ENCODE measurements at regions not wholly inside any gene's neighbourhood (a gene's known extent, or its start where the extent isn't known, plus 50 kb on each side); places are given as distances from the start of the nearest gene placed in this dataset.

GRCh38 chr3:170741756-170742529 is 128.1 kb downstream of the RPL22L1 start:
- no peaks in the 10 kb centered on the region for H3K36me3 Mint-ChIP-seq (ENCODE audit: low read depth)
- no peak overlapping the region for H3K27ac Mint-ChIP-seq
- ChIA-PET POLR2A (no interaction called here), CTCF (no interaction called here)
- no peaks in the 10 kb centered on the region for H3K4me1 Mint-ChIP-seq
- no peak overlapping the region for H3K4me3 Mint-ChIP-seq
- no peak for DNase-seq
- H3K9me3 Mint-ChIP-seq = no peaks in the 10 kb centered on the region
- H3K27me3 Mint-ChIP-seq = peaks cover 13% of the 10 kb centered on the region

- POLR2A ChIA-PET = no interaction called here
- H3K4me1 Mint-ChIP-seq = no peaks in the 10 kb centered on the region
- H3K27me3 Mint-ChIP-seq = peaks cover 6% of the 10 kb centered on the region
- H3K9me3 Mint-ChIP-seq = no peaks in the 10 kb centered on the region
- CTCF ChIA-PET = no interaction called here
- no peak for DNase-seq
- H3K36me3 Mint-ChIP-seq (ENCODE audit: low read depth) = no peaks in the 10 kb centered on the region
- H3K4me3 Mint-ChIP-seq = no peak overlapping the region
- H3K27ac Mint-ChIP-seq = no peak overlapping the region
These were observed 129.0 kb downstream of the RPL22L1 start for GRCh38 chr3:170740726-170741591.

- Mint-ChIP-seq H3K9me3 (no peaks in the 10 kb centered on the region), H3K4me3 (no peak overlapping the region), H3K27ac (no peak overlapping the region), H3K27me3 (peaks cover 6% of the 10 kb centered on the region), H3K4me1 (no peaks in the 10 kb centered on the region), H3K36me3 (ENCODE audit: low read depth) (no peaks in the 10 kb centered on the region)
- POLR2A ChIA-PET = no interaction called here
- CTCF ChIA-PET = no interaction called here
- no peak for DNase-seq
These were observed 129.7 kb downstream of the RPL22L1 start for GRCh38 chr3:170740285-170740684.

- ChIA-PET POLR2A (no interaction called here), CTCF (interaction anchor here (0.6 kb wide), 1 partner anchor 553 kb away, joined by 3 read pairs; no protein-coding TSS in a partner anchor)
- H3K9me3 Mint-ChIP-seq = no peaks in the 10 kb centered on the region
- H3K4me3 Mint-ChIP-seq = no peak overlapping the region
- no peaks in the 10 kb centered on the region for H3K36me3 Mint-ChIP-seq (ENCODE audit: low read depth)
- no peak overlapping the region for H3K27ac Mint-ChIP-seq
- H3K27me3 Mint-ChIP-seq = peaks cover 10% of the 10 kb centered on the region
- H3K4me1 Mint-ChIP-seq = no peaks in the 10 kb centered on the region
- DNase-seq = no peak
These were observed 130.6 kb downstream of the RPL22L1 start for GRCh38 chr3:170739410-170739809.

GRCh38 chr3:170738766-170739165 is 131.2 kb downstream of the RPL22L1 start:
- Mint-ChIP-seq H3K4me1 (no peaks in the 10 kb centered on the region), H3K27me3 (peaks cover 12% of the 10 kb centered on the region), H3K9me3 (no peaks in the 10 kb centered on the region), H3K27ac (no peak overlapping the region), H3K4me3 (no peak overlapping the region), H3K36me3 (ENCODE audit: low read depth) (no peaks in the 10 kb centered on the region)
- ChIA-PET POLR2A (no interaction called here), CTCF (no interaction called here)
- no peak for DNase-seq

GRCh38 chr3:170737498-170738162 is 132.4 kb downstream of the RPL22L1 start:
- ChIA-PET POLR2A (no interaction called here), CTCF (no interaction called here)
- Mint-ChIP-seq H3K9me3 (no peaks in the 10 kb centered on the region), H3K36me3 (ENCODE audit: low read depth) (no peaks in the 10 kb centered on the region), H3K27me3 (peaks cover 12% of the 10 kb centered on the region), H3K4me1 (no peaks in the 10 kb centered on the region), H3K27ac (no peak overlapping the region), H3K4me3 (no peak overlapping the region)
- DNase-seq = no peak

- Mint-ChIP-seq H3K36me3 (ENCODE audit: low read depth) (no peaks in the 10 kb centered on the region), H3K4me3 (no peak overlapping the region), H3K27me3 (peaks cover 17% of the 10 kb centered on the region), H3K9me3 (no peaks in the 10 kb centered on the region), H3K27ac (no peak overlapping the region), H3K4me1 (no peaks in the 10 kb centered on the region)
- ChIA-PET CTCF (no interaction called here), POLR2A (no interaction called here)
- no peak for DNase-seq
These were observed 134.2 kb downstream of the RPL22L1 start for GRCh38 chr3:170735821-170736220.

- Mint-ChIP-seq H3K27me3 (peaks cover 20% of the 10 kb centered on the region), H3K36me3 (ENCODE audit: low read depth) (no peaks in the 10 kb centered on the region), H3K4me3 (no peak overlapping the region), H3K27ac (no peak overlapping the region), H3K9me3 (no peaks in the 10 kb centered on the region), H3K4me1 (no peaks in the 10 kb centered on the region)
- ChIA-PET POLR2A (no interaction called here), CTCF (no interaction called here)
- DNase-seq = no peak
These were observed 135.3 kb downstream of the RPL22L1 start for GRCh38 chr3:170734735-170735065.

- Mint-ChIP-seq H3K36me3 (ENCODE audit: low read depth) (no peaks in the 10 kb centered on the region), H3K9me3 (no peaks in the 10 kb centered on the region), H3K27ac (no peak overlapping the region), H3K4me1 (no peaks in the 10 kb centered on the region), H3K27me3 (peaks cover 20% of the 10 kb centered on the region), H3K4me3 (no peak overlapping the region)
- no peak for DNase-seq
- ChIA-PET POLR2A (no interaction called here), CTCF (no interaction called here)
These were observed 135.8 kb downstream of the RPL22L1 start for GRCh38 chr3:170734043-170734734.

GRCh38 chr3:170732660-170733245 is 137.2 kb downstream of the RPL22L1 start:
- CTCF ChIA-PET = no interaction called here
- DNase-seq = no peak
- Mint-ChIP-seq H3K4me3 (no peak overlapping the region), H3K27me3 (peaks cover 15% of the 10 kb centered on the region), H3K9me3 (no peaks in the 10 kb centered on the region), H3K27ac (no peak overlapping the region), H3K4me1 (no peaks in the 10 kb centered on the region), H3K36me3 (ENCODE audit: low read depth) (no peaks in the 10 kb centered on the region)
- POLR2A ChIA-PET = no interaction called here

GRCh38 chr3:170731281-170731680 is 138.7 kb downstream of the RPL22L1 start:
- Mint-ChIP-seq H3K4me3 (no peak overlapping the region), H3K9me3 (no peaks in the 10 kb centered on the region), H3K4me1 (no peaks in the 10 kb centered on the region), H3K27ac (no peak overlapping the region), H3K36me3 (ENCODE audit: low read depth) (no peaks in the 10 kb centered on the region), H3K27me3 (peaks cover 13% of the 10 kb centered on the region)
- ChIA-PET POLR2A (no interaction called here), CTCF (interaction anchor here (1.0 kb wide), 2 partner anchors 41 to 78 kb away, joined by 3 read pairs; no protein-coding TSS in a partner anchor)
- no peak for DNase-seq

- CTCF ChIA-PET = interaction anchor here (1.0 kb wide), 1 partner anchor 79 kb away, joined by 3 read pairs; no protein-coding TSS in a partner anchor
- Mint-ChIP-seq H3K27ac (no peak overlapping the region), H3K27me3 (peaks cover 13% of the 10 kb centered on the region), H3K4me1 (no peaks in the 10 kb centered on the region), H3K9me3 (no peaks in the 10 kb centered on the region), H3K36me3 (ENCODE audit: low read depth) (no peaks in the 10 kb centered on the region), H3K4me3 (no peak overlapping the region)
- DNase-seq = no peak
- POLR2A ChIA-PET = no interaction called here
These were observed 139.8 kb downstream of the RPL22L1 start for GRCh38 chr3:170730071-170730812.

All from activated CD4-positive, alpha-beta memory T cell treated with anti-CD3 and anti-CD28 coated beads, Interleukin-2, amount 10 ng/mL, durations not matched to agents 7 days and 5 days (primary cell).